NCI-H1092 treated with DMSO at 0.1 percent for 48 hours (cell line): ENCODE measurements at regions not wholly inside any gene's neighbourhood (a gene's known extent, or its start where the extent isn't known, plus 50 kb on each side); places are given as distances from the start of the nearest gene placed in this dataset.
"Not testable (repeated sequence)": the region's sequence is repeated elsewhere in the genome, so short reads cannot be mapped to it uniquely, and the experiment has no call there.

Experiments used
- DNase-seq: peaks from one replicate; lab custom pipeline; 2025; lab: John Stamatoyannopoulos, UW

GRCh38 chr12:46619474-46619873, 206.3 kb downstream of the SLC38A4 start:
- DNase-seq: not testable (repeated sequence)

GRCh38 chr12:46617737-46618136, 208.1 kb downstream of the SLC38A4 start:
- DNase-seq: not testable (repeated sequence)

GRCh38 chr12:46617167-46617566, 208.6 kb downstream of the SLC38A4 start:
- DNase-seq: no peak

GRCh38 chr12:46610754-46611153, 215.0 kb downstream of the SLC38A4 start:
- no peak for DNase-seq

GRCh38 chr12:46609674-46610073, 216.1 kb downstream of the SLC38A4 start:
- no peak for DNase-seq

- no peak for DNase-seq
Measured at GRCh38 chr12:46609273-46609623, 216.5 kb downstream of the SLC38A4 start.

- no peak for DNase-seq
Measured at GRCh38 chr12:46608431-46609272, 217.1 kb downstream of the SLC38A4 start.

- no peak for DNase-seq
Measured at GRCh38 chr12:46604684-46605083, 221.1 kb downstream of the SLC38A4 start.

- DNase-seq: no peak
Measured at GRCh38 chr12:46603776-46604456, 221.9 kb downstream of the SLC38A4 start.

- DNase-seq: no peak
Measured at GRCh38 chr12:46602474-46602873, 223.3 kb downstream of the SLC38A4 start.

- no peak for DNase-seq
Measured at GRCh38 chr12:46590991-46591703, 218.6 kb upstream of the SLC38A2 start.

- DNase-seq: no peak
Measured at GRCh38 chr12:46585854-46586621, 213.5 kb upstream of the SLC38A2 start.

- not testable (repeated sequence) for DNase-seq
Measured at GRCh38 chr12:46584098-46584497, 211.5 kb upstream of the SLC38A2 start.

GRCh38 chr12:46581990-46582389, 209.4 kb upstream of the SLC38A2 start:
- not testable (repeated sequence) for DNase-seq

GRCh38 chr12:46580445-46580844, 207.9 kb upstream of the SLC38A2 start:
- no peak for DNase-seq

- no peak for DNase-seq
Measured at GRCh38 chr12:46579474-46579873, 206.9 kb upstream of the SLC38A2 start.

GRCh38 chr12:46578190-46578982, 205.8 kb upstream of the SLC38A2 start:
- DNase-seq: no peak

- no peak for DNase-seq
Measured at GRCh38 chr12:46577063-46577776, 204.6 kb upstream of the SLC38A2 start.

GRCh38 chr12:46574847-46575246, 202.3 kb upstream of the SLC38A2 start:
- DNase-seq: no peak

GRCh38 chr12:46573347-46573658, 200.7 kb upstream of the SLC38A2 start:
- DNase-seq: no peak
